GM23338 (cell line): ENCODE measurements at regions not wholly inside any gene's neighbourhood (a gene's known extent, or its start where the extent isn't known, plus 50 kb on each side); places are given as distances from the start of the nearest gene placed in this dataset.

ENCODE experiments used
- ATAC-seq: fragments of 200-7000 bp; cut with Tn5 transposase; 3 replicates; pipeline ENCODE4 v1.9.1; 2020
- DNase-seq: peaks from one replicate; pipeline ENCODE4 v3.0.0-alpha.2; 2015; ENCODE audit warnings: low spot score
- H2AFZ ChIP-seq: fragments of 200-600 bp; sonication (generic); 2 replicates; pipeline ENCODE4 v1.8.0; 2016; ENCODE audit warnings: antibody characterized with exemption, mild to moderate bottlenecking, moderate library complexity
- H3F3A ChIP-seq: fragments of 200-600 bp; sonication (generic); replicated peaks from 2 replicates; pipeline ENCODE4 v1.8.0; 2017; ENCODE audit warnings: antibody characterized with exemption, mixed run types, low read depth
- H3K27ac ChIP-seq: fragments of 200-600 bp; sonication (generic); 2 replicates; pipeline ENCODE4 v1.6.1; 2016; ENCODE audit warnings: low read depth
- H3K27me3 ChIP-seq: fragments of 200-600 bp; sonication (generic); 2 replicates; pipeline ENCODE4 v1.8.0; 2016; ENCODE audit warnings: mild to moderate bottlenecking, mixed run types, moderate library complexity; ENCODE audit not compliant: insufficient read depth
- H3K36me3 ChIP-seq: fragments of 200-600 bp; sonication (generic); 2 replicates; pipeline ENCODE4 v1.8.0; 2016; ENCODE audit warnings: mild to moderate bottlenecking; ENCODE audit not compliant: insufficient read depth
- H3K4me1 ChIP-seq: fragments of 200-600 bp; sonication (generic); 2 replicates; pipeline ENCODE4 v1.8.0; 2016; ENCODE audit warnings: mild to moderate bottlenecking, moderate library complexity; ENCODE audit not compliant: insufficient read depth
- H3K4me2 ChIP-seq: fragments of 200-600 bp; sonication (generic); 2 replicates; pipeline ENCODE4 v1.7.1; 2017; ENCODE audit warnings: mixed run types
- H3K4me3 ChIP-seq: fragments of 200-600 bp; sonication (generic); 2 replicates; pipeline ENCODE4 v1.6.1; 2016; ENCODE audit warnings: mixed run types
- H3K79me2 ChIP-seq: fragments of 200-600 bp; sonication (generic); replicated peaks from 2 replicates; pipeline ENCODE4 v1.8.0; 2017; ENCODE audit warnings: mild to moderate bottlenecking; ENCODE audit not compliant: insufficient read depth
- H3K9me2 ChIP-seq: fragments of 200-600 bp; sonication (generic); 2 replicates; pipeline ENCODE4 v1.8.0; 2017; ENCODE audit not compliant: insufficient read depth
- H4K20me1 ChIP-seq: fragments of 200-600 bp; sonication (generic); replicated peaks from 2 replicates; pipeline ENCODE4 v1.8.0; 2017; ENCODE audit warnings: mild to moderate bottlenecking; ENCODE audit not compliant: insufficient read depth
- H3K27ac Mint-ChIP-seq: 2 replicates; pipeline ENCODE4 v1.8.0; 2020; ENCODE audit warnings: inconsistent platforms, mild to moderate bottlenecking, moderate library complexity, mixed read lengths
- H3K27me3 Mint-ChIP-seq: 3 replicates; pipeline ENCODE4 v1.8.0; 2022; ENCODE audit warnings: low read depth, mild to moderate bottlenecking, moderate library complexity, mixed read lengths, inconsistent platforms; ENCODE audit not compliant: insufficient read depth, poor library complexity
- H3K36me3 Mint-ChIP-seq: 3 replicates; pipeline ENCODE4 v1.8.0; 2021; ENCODE audit warnings: low read depth, mild to moderate bottlenecking, inconsistent platforms, moderate library complexity, mixed read lengths
- H3K4me1 Mint-ChIP-seq: 3 replicates; pipeline ENCODE4 v1.8.0; 2020; ENCODE audit warnings: mild to moderate bottlenecking, inconsistent platforms, mixed read lengths
- H3K4me3 Mint-ChIP-seq: 3 replicates; pipeline ENCODE4 v1.8.0; 2021; ENCODE audit warnings: moderate library complexity, mild to moderate bottlenecking, inconsistent platforms, mixed read lengths
- H3K9me3 Mint-ChIP-seq: 3 replicates; pipeline ENCODE4 v1.8.0; 2020; ENCODE audit warnings: moderate library complexity, mild to moderate bottlenecking, inconsistent platforms, mixed read lengths
- CREB1 ChIP-seq: fragments of 250-450 bp; sonication (Bioruptor Pico); IDR thresholded peaks from 2 replicates; pipeline ENCODE4 v1.5.0; 2020; ENCODE audit warnings: low read depth, mild to moderate bottlenecking, moderate library complexity
- CTCF ChIP-seq, 2 experiments: fragments of 200-600 bp in 1 of 2; sonication (generic) in 1 of 2; conservative IDR thresholded peaks; 2 replicates each; pipeline versions ENCODE4 v1.5.1 to v1.6.1; 2016 to 2017; ENCODE audit warnings: antibody characterized with exemption in 2 of 2, low read depth in 2 of 2, mild to moderate bottlenecking in 2 of 2, moderate library complexity in 1 of 2
- ETS1 ChIP-seq: IDR thresholded peaks from 2 replicates; pipeline ENCODE4 v1.6.1; 2016; ENCODE audit warnings: antibody characterized with exemption
- EZH2 ChIP-seq: fragments of 200-600 bp; sonication (generic); IDR thresholded peaks from one replicate; pipeline ENCODE4 v1.8.0; 2017; ENCODE audit warnings: antibody characterized with exemption, mild to moderate bottlenecking, low read depth; ENCODE audit not compliant: unreplicated experiment
- EZH2phosphoT487 ChIP-seq: fragments of 200-600 bp; sonication (generic); IDR thresholded peaks from one replicate; pipeline ENCODE4 v1.8.1; 2018; ENCODE audit warnings: antibody characterized with exemption; ENCODE audit not compliant: unreplicated experiment
- JUNB ChIP-seq: IDR thresholded peaks from one replicate; pipeline ENCODE4 v1.6.1; 2016; ENCODE audit warnings: antibody characterized with exemption; ENCODE audit not compliant: unreplicated experiment
- NANOG ChIP-seq: IDR thresholded peaks from 2 replicates; pipeline ENCODE4 v1.6.1; 2016; ENCODE audit warnings: antibody characterized with exemption, borderline replicate concordance
- POLR2AphosphoS5 ChIP-seq: IDR thresholded peaks from 2 replicates; pipeline ENCODE4 v1.6.1; 2016; ENCODE audit warnings: antibody characterized with exemption, low read depth
- STAT1 ChIP-seq: IDR thresholded peaks from one replicate; pipeline ENCODE4 v1.6.1; 2016; ENCODE audit warnings: antibody characterized with exemption; ENCODE audit not compliant: unreplicated experiment
- ZNF114 ChIP-seq: fragments of 250-450 bp; sonication (Bioruptor Pico); IDR thresholded peaks from 2 replicates; pipeline ENCODE4 v1.5.0; 2020; ENCODE audit warnings: mild to moderate bottlenecking, moderate library complexity
- ZNF331 ChIP-seq: fragments of 250-450 bp; sonication (Bioruptor Pico); IDR thresholded peaks from 2 replicates; pipeline ENCODE4 v1.5.0; 2020; ENCODE audit warnings: low read depth, mild to moderate bottlenecking, moderate library complexity
- ZNF462 ChIP-seq: fragments of 250-450 bp; sonication (Bioruptor Pico); IDR thresholded peaks from 2 replicates; pipeline ENCODE4 v1.5.0; 2020; ENCODE audit warnings: mild to moderate bottlenecking, moderate library complexity
- TF ChIP-seq, protein P1 (sequence below): IDR thresholded peaks from one replicate; pipeline ENCODE4 v1.6.1; 2018; ENCODE audit warnings: antibody characterized with exemption; ENCODE audit not compliant: unreplicated experiment

- Mint-ChIP-seq H3K27me3 (no peaks in the 10 kb centered on the region), H3K4me3 (no peak overlapping the region), H3K27ac (no peak overlapping the region), H3K9me3 (peaks cover 3% of the 10 kb centered on the region; the same call in 2 of the 3 replicates), H3K36me3 (no peaks in the 10 kb centered on the region; the same call in 2 of the 3 replicates), H3K4me1 (peaks cover 6% of the 10 kb centered on the region; the same call in 2 of the 3 replicates)
- Histone ChIP-seq H3K36me3 (no peaks in the 10 kb centered on the region), H3F3A (no peaks in the 10 kb centered on the region), H3K4me2 (no peak overlapping the region), H2AFZ (no peak overlapping the region), H3K27ac (no peak overlapping the region), H3K4me1 (no peaks in the 10 kb centered on the region), H3K4me3 (no peak overlapping the region), H4K20me1 (no peaks in the 10 kb centered on the region), H3K79me2 (no peaks in the 10 kb centered on the region), H3K9me2 (0 out of 2 replicates have a peak, but pooled peaks cover 5% of the 10 kb centered on the region), H3K27me3 (no peaks in the 10 kb centered on the region)
- TF ChIP-seq CTCF (conservative IDR thresholded peaks at IDR 0.05; ENCODE audit: low read depth in 2 of 2) (no peak), ZNF462 (CRISPR knock-in tag) (no peak), JUNB (no peak), ZNF331 (CRISPR knock-in tag) (no peak), POLR2AphosphoS5 (no peak), ETS1 (no peak), STAT1 (no peak), EZH2 (no peak), ZNF114 (no peak), NANOG (no peak), CREB1 (CRISPR knock-in tag) (no peak), EZH2phosphoT487 (no peak)
- TF ChIP-seq, protein P1, sequence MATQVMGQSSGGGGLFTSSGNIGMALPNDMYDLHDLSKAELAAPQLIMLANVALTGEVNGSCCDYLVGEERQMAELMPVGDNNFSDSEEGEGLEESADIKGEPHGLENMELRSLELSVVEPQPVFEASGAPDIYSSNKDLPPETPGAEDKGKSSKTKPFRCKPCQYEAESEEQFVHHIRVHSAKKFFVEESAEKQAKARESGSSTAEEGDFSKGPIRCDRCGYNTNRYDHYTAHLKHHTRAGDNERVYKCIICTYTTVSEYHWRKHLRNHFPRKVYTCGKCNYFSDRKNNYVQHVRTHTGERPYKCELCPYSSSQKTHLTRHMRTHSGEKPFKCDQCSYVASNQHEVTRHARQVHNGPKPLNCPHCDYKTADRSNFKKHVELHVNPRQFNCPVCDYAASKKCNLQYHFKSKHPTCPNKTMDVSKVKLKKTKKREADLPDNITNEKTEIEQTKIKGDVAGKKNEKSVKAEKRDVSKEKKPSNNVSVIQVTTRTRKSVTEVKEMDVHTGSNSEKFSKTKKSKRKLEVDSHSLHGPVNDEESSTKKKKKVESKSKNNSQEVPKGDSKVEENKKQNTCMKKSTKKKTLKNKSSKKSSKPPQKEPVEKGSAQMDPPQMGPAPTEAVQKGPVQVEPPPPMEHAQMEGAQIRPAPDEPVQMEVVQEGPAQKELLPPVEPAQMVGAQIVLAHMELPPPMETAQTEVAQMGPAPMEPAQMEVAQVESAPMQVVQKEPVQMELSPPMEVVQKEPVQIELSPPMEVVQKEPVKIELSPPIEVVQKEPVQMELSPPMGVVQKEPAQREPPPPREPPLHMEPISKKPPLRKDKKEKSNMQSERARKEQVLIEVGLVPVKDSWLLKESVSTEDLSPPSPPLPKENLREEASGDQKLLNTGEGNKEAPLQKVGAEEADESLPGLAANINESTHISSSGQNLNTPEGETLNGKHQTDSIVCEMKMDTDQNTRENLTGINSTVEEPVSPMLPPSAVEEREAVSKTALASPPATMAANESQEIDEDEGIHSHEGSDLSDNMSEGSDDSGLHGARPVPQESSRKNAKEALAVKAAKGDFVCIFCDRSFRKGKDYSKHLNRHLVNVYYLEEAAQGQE = no peak
- ATAC-seq (no peak), DNase-seq (no peak)
Observed at GRCh38 chr1:104795931-104796330, 1046.2 kb downstream of the AMY1C start.
